ENCODE measurements at regions not wholly inside any gene's neighbourhood (a gene's known extent, or its start where the extent isn't known, plus 50 kb on each side); places are given as distances from the start of the nearest gene placed in this dataset.

GRCh38 chr18:39586741-39587140 lies 2021.1 kb upstream of the CELF4 start:
- TF ChIP-seq, protein P1, sequence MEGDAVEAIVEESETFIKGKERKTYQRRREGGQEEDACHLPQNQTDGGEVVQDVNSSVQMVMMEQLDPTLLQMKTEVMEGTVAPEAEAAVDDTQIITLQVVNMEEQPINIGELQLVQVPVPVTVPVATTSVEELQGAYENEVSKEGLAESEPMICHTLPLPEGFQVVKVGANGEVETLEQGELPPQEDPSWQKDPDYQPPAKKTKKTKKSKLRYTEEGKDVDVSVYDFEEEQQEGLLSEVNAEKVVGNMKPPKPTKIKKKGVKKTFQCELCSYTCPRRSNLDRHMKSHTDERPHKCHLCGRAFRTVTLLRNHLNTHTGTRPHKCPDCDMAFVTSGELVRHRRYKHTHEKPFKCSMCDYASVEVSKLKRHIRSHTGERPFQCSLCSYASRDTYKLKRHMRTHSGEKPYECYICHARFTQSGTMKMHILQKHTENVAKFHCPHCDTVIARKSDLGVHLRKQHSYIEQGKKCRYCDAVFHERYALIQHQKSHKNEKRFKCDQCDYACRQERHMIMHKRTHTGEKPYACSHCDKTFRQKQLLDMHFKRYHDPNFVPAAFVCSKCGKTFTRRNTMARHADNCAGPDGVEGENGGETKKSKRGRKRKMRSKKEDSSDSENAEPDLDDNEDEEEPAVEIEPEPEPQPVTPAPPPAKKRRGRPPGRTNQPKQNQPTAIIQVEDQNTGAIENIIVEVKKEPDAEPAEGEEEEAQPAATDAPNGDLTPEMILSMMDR (IDR thresholded peaks at IDR 0.05), result no peak
- no peak for TF ChIP-seq POLR2A (IDR thresholded peaks at IDR 0.05)

All from ovary (tissue), 3 donors.